Tibial nerve (tissue), 3 donors: ENCODE measurements at regions not wholly inside any gene's neighbourhood (a gene's known extent, or its start where the extent isn't known, plus 50 kb on each side); places are given as distances from the start of the nearest gene placed in this dataset.

ENCODE experiments used
- POLR2A ChIP-seq, 2 donors: fragments of 450-650 bp; IDR thresholded peaks; one replicate each; pipeline ENCODE4 v1.6.1; 2017; ENCODE audit warnings: antibody characterized with exemption in 2 of 2, mild to moderate bottlenecking in 2 of 2, moderate library complexity in 2 of 2
- TF ChIP-seq, protein P1 (sequence below), 5 experiments: fragments of 200-600 bp in 3 of 5; fragments of 450-650 bp in 2 of 5; sonication (generic) in 3 of 5; IDR thresholded peaks; one replicate each; pipeline ENCODE4 v1.5.1; 2016 to 2019; ENCODE audit warnings: antibody characterized with exemption in 5 of 5, mild to moderate bottlenecking in 3 of 5, moderate library complexity in 2 of 5

DNA sequence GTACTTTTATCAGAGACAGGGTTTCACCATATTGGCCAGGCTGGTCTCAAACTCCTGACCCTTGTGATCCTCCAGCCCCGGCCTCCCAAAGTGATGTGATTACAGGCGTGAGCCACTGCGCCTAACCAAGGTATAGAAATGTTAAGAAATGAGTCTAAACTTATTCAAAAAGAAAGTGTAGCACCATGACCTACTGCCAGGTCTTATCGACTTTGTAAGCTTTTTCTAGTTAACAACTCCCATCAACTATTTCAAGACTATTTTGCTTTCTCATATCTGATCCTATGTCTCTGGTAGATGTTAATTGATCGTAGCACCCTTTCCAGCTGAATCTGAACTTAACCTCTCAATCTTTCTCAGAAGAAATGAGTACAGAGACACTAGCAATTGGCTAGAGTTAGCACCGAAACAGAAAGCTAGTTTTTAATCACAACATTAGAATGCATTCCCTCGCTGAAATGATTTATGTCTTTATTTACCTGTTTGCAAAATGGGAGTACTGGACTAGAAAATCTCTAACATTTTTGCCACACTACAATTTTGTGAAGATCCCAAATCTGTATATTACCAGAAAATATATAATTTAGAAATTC lies 114.0 kb upstream of the HGF start:
- TF ChIP-seq, protein P1, sequence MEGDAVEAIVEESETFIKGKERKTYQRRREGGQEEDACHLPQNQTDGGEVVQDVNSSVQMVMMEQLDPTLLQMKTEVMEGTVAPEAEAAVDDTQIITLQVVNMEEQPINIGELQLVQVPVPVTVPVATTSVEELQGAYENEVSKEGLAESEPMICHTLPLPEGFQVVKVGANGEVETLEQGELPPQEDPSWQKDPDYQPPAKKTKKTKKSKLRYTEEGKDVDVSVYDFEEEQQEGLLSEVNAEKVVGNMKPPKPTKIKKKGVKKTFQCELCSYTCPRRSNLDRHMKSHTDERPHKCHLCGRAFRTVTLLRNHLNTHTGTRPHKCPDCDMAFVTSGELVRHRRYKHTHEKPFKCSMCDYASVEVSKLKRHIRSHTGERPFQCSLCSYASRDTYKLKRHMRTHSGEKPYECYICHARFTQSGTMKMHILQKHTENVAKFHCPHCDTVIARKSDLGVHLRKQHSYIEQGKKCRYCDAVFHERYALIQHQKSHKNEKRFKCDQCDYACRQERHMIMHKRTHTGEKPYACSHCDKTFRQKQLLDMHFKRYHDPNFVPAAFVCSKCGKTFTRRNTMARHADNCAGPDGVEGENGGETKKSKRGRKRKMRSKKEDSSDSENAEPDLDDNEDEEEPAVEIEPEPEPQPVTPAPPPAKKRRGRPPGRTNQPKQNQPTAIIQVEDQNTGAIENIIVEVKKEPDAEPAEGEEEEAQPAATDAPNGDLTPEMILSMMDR (IDR thresholded peaks at IDR 0.05) = no peak
- TF ChIP-seq POLR2A (IDR thresholded peaks at IDR 0.05) = no peak
